Femur (tissue), 1 donor: ENCODE measurements at regions not wholly inside any gene's neighbourhood (a gene's known extent, or its start where the extent isn't known, plus 50 kb on each side); places are given as distances from the start of the nearest gene placed in this dataset.
A peak's percentile ranks its signal among the peaks of the same experiment; 100 is the strongest.
"Not testable (repeated sequence)": the region's sequence is repeated elsewhere in the genome, so short reads cannot be mapped to it uniquely, and the experiment has no call there.

ENCODE experiments used
- DNase-seq: peaks from one replicate; pipeline ENCODE4 v3.0.0-alpha.2; 2017

- peak; percentile 30 for DNase-seq
Measured at GRCh38 chr1:192418552-192419285, 101.9 kb downstream of the RGS21 start.

- DNase-seq, result no peak
Measured at GRCh38 chr1:192430644-192431043, 113.9 kb downstream of the RGS21 start.

GRCh38 chr1:192435704-192436103 lies 118.9 kb downstream of the RGS21 start:
- no peak for DNase-seq

- no peak for DNase-seq
Measured at GRCh38 chr1:192436441-192437078, 119.8 kb downstream of the RGS21 start.

GRCh38 chr1:192438737-192439136 lies 121.9 kb downstream of the RGS21 start:
- DNase-seq, result no peak

- DNase-seq, result no peak
Measured at GRCh38 chr1:192439373-192440025, 122.7 kb downstream of the RGS21 start.

- no peak for DNase-seq
Measured at GRCh38 chr1:192441492-192441891, 124.7 kb downstream of the RGS21 start.

GRCh38 chr1:192442736-192443135 lies 125.9 kb downstream of the RGS21 start:
- no peak for DNase-seq

GRCh38 chr1:192443616-192444015 lies 126.8 kb downstream of the RGS21 start:
- no peak for DNase-seq

GRCh38 chr1:192445241-192445640 lies 128.4 kb downstream of the RGS21 start:
- DNase-seq, result no peak

GRCh38 chr1:192445839-192446489 lies 129.2 kb downstream of the RGS21 start:
- peak; percentile 62 for DNase-seq

GRCh38 chr1:192448026-192448578 lies 127.5 kb upstream of the RGS1 start:
- no peak for DNase-seq

- DNase-seq, result no peak
Measured at GRCh38 chr1:192453360-192453992, 122.1 kb upstream of the RGS1 start.

GRCh38 chr1:192459467-192459866 lies 116.1 kb upstream of the RGS1 start:
- no peak for DNase-seq

GRCh38 chr1:192461684-192462083 lies 113.9 kb upstream of the RGS1 start:
- DNase-seq, result no peak

GRCh38 chr1:192462616-192463015 lies 113.0 kb upstream of the RGS1 start:
- no peak for DNase-seq

- no peak for DNase-seq
Measured at GRCh38 chr1:192463661-192464060, 111.9 kb upstream of the RGS1 start.

- not testable (repeated sequence) for DNase-seq
Measured at GRCh38 chr1:192465221-192465620, 110.4 kb upstream of the RGS1 start.

- no peak for DNase-seq
Measured at GRCh38 chr1:192474080-192474683, 101.4 kb upstream of the RGS1 start.

- no peak for DNase-seq
Measured at GRCh38 chr1:192475329-192475728, 100.2 kb upstream of the RGS1 start.

GRCh38 chr1:192475970-192476369 lies 99.6 kb upstream of the RGS1 start:
- peak; percentile 29 for DNase-seq

- DNase-seq, result peak; percentile 28
Measured at GRCh38 chr1:192476802-192477298, 98.7 kb upstream of the RGS1 start.
